H9 (cell line): ENCODE measurements at regions not wholly inside any gene's neighbourhood (a gene's known extent, or its start where the extent isn't known, plus 50 kb on each side); places are given as distances from the start of the nearest gene placed in this dataset.

Source experiments
- DNase-seq: peaks from one replicate; pipeline ENCODE4 v3.0.0-alpha.2; 2017
- H2AFZ ChIP-seq: one replicate; pipeline ENCODE4 v1.6.1; 2013; ENCODE audit warnings: mild to moderate bottlenecking, low read length, control low read depth, moderate library complexity
- H2AK5ac ChIP-seq: 2 replicates; pipeline ENCODE4 v1.6.1; 2013; ENCODE audit warnings: low read length, control low read depth, mixed read lengths; ENCODE audit not compliant: insufficient read length
- H2BK120ac ChIP-seq: one replicate; pipeline ENCODE4 v1.6.1; 2013; ENCODE audit warnings: low read depth, mild to moderate bottlenecking, low read length, control low read depth, inconsistent platforms; ENCODE audit not compliant: poor library complexity, severe bottlenecking
- H2BK12ac ChIP-seq: 2 replicates; pipeline ENCODE4 v1.6.1; 2013; ENCODE audit warnings: low read length, control low read depth, mixed read lengths, low read depth; ENCODE audit not compliant: insufficient read length
- H2BK15ac ChIP-seq: 2 replicates; pipeline ENCODE4 v1.6.1; 2013; ENCODE audit warnings: low read depth, low read length, control low read depth
- H2BK20ac ChIP-seq: one replicate; pipeline ENCODE4 v1.6.1; 2013; ENCODE audit warnings: low read depth, mild to moderate bottlenecking, low read length, control low read depth, inconsistent platforms; ENCODE audit not compliant: poor library complexity, severe bottlenecking
- H2BK5ac ChIP-seq: 2 replicates; pipeline ENCODE4 v1.6.1; 2013; ENCODE audit warnings: low read length, control low read depth, mixed read lengths; ENCODE audit not compliant: insufficient read length
- H3K14ac ChIP-seq: 2 replicates; pipeline ENCODE4 v1.6.1; 2013; ENCODE audit warnings: low read length, control low read depth; ENCODE audit not compliant: insufficient read depth
- H3K18ac ChIP-seq: 2 replicates; pipeline ENCODE4 v1.6.1; 2013; ENCODE audit warnings: low read depth, mild to moderate bottlenecking, mixed read lengths, low read length, control low read depth; ENCODE audit not compliant: insufficient read length
- H3K23ac ChIP-seq: 2 replicates; pipeline ENCODE4 v1.6.1; 2013; ENCODE audit warnings: low read length, control low read depth, mixed read lengths, low read depth; ENCODE audit not compliant: insufficient read length
- H3K23me2 ChIP-seq: 2 replicates; pipeline ENCODE4 v1.6.1; 2013; ENCODE audit warnings: low read depth, mild to moderate bottlenecking, mixed read lengths, low read length, control low read depth; ENCODE audit not compliant: insufficient read length, poor library complexity, severe bottlenecking
- H3K27ac ChIP-seq: 2 replicates; pipeline ENCODE4 v1.5.1; 2013; ENCODE audit warnings: low read length, control low read depth, mixed read lengths, low read depth; ENCODE audit not compliant: insufficient read length
- H3K27me3 ChIP-seq: 2 replicates; pipeline ENCODE4 v1.6.1; 2013; ENCODE audit warnings: low read length, control low read depth, inconsistent platforms; ENCODE audit not compliant: insufficient read depth
- H3K4ac ChIP-seq: 2 replicates; pipeline ENCODE4 v1.6.1; 2013; ENCODE audit warnings: low read depth, mild to moderate bottlenecking, control low read depth, inconsistent platforms, low read length, moderate library complexity
- H3K4me1 ChIP-seq: 2 replicates; pipeline ENCODE4 v1.6.1; 2013; ENCODE audit warnings: low read length, control low read depth, inconsistent platforms; ENCODE audit not compliant: insufficient read depth
- H3K4me2 ChIP-seq: 2 replicates; pipeline ENCODE4 v1.6.1; 2013; ENCODE audit warnings: low read length, control low read depth, mixed read lengths; ENCODE audit not compliant: insufficient read length, insufficient read depth
- H3K56ac ChIP-seq: 2 replicates; pipeline ENCODE4 v1.6.1; 2013; ENCODE audit warnings: low read depth, mild to moderate bottlenecking, mixed read lengths, low read length, control low read depth; ENCODE audit not compliant: insufficient read length
- H3K79me1 ChIP-seq: 2 replicates; pipeline ENCODE4 v1.6.1; 2013; ENCODE audit warnings: low read depth, mild to moderate bottlenecking, moderate library complexity, low read length, control low read depth, inconsistent platforms; ENCODE audit not compliant: insufficient read depth, poor library complexity, severe bottlenecking
- H3K79me2 ChIP-seq: 2 replicates; pipeline ENCODE4 v1.6.1; 2013; ENCODE audit warnings: low read length, control low read depth, inconsistent platforms; ENCODE audit not compliant: insufficient read depth
- H3K9ac ChIP-seq: 2 replicates; pipeline ENCODE4 v1.6.1; 2013; ENCODE audit warnings: low read length, control low read depth, mixed read lengths; ENCODE audit not compliant: insufficient read length; ENCODE audit errors: extremely low read depth
- H3K9me3 ChIP-seq: one replicate; pipeline ENCODE4 v1.6.1; 2013; ENCODE audit warnings: low read depth, low read length, inconsistent platforms; ENCODE audit not compliant: control insufficient read depth
- H3T11ph ChIP-seq: one replicate; pipeline ENCODE4 v1.6.1; 2013; ENCODE audit warnings: mild to moderate bottlenecking, low read length, control low read depth, inconsistent platforms
- H4K20me1 ChIP-seq: one replicate; pipeline ENCODE4 v1.6.1; 2013; ENCODE audit not compliant: control insufficient read depth, insufficient read length, insufficient read depth
- H4K5ac ChIP-seq: 2 replicates; pipeline ENCODE4 v1.6.1; 2013; ENCODE audit warnings: low read depth, mild to moderate bottlenecking, mixed read lengths, low read length, control low read depth; ENCODE audit not compliant: insufficient read length
- H4K8ac ChIP-seq: replicated peaks from 2 replicates; pipeline ENCODE4 v1.6.1; 2013; ENCODE audit warnings: low read length, control low read depth, mixed read lengths, low read depth; ENCODE audit not compliant: insufficient read length
- H4K91ac ChIP-seq: 2 replicates; pipeline ENCODE4 v1.6.1; 2013; ENCODE audit warnings: low read depth, mild to moderate bottlenecking, moderate library complexity, mixed read lengths, low read length, control low read depth; ENCODE audit not compliant: insufficient read length
- H3K27ac Mint-ChIP-seq, 3 experiments: 2 replicates in 2 of 3; 3 replicates in 1 of 3; pipeline ENCODE4 v1.8.0; 2020 to 2021; ENCODE audit warnings: mixed read lengths in 3 of 3, mild to moderate bottlenecking in 1 of 3, moderate library complexity in 1 of 3
- H3K27me3 Mint-ChIP-seq: 2 replicates; pipeline ENCODE4 v1.8.0; 2021; ENCODE audit warnings: low read depth, mild to moderate bottlenecking, moderate library complexity, mixed read lengths
- H3K36me3 Mint-ChIP-seq, 3 experiments: 2 replicates in 2 of 3; 3 replicates in 1 of 3; pipeline ENCODE4 v1.8.0; 2020 to 2021; ENCODE audit warnings: low read depth in 3 of 3, mixed read lengths in 3 of 3; ENCODE audit not compliant: insufficient read depth in 1 of 3
- H3K4me1 Mint-ChIP-seq, 2 experiments: 2 replicates each; pipeline ENCODE4 v1.8.0; 2020; ENCODE audit warnings: mixed read lengths in 2 of 2
- H3K4me3 Mint-ChIP-seq, 2 experiments: 2 replicates in 1 of 2; 3 replicates in 1 of 2; pipeline ENCODE4 v1.8.0; 2020 to 2021; ENCODE audit warnings: mild to moderate bottlenecking in 2 of 2, mixed read lengths in 2 of 2, moderate library complexity in 1 of 2
- H3K9me3 Mint-ChIP-seq, 2 experiments: 2 replicates in 1 of 2; 3 replicates in 1 of 2; pipeline ENCODE4 v1.8.0; 2020; ENCODE audit warnings: mild to moderate bottlenecking in 2 of 2, mixed read lengths in 2 of 2, moderate library complexity in 1 of 2
- WGBS: extraction: QIAGEN DNeasy Blood & Tissue Kit; methylation state at CpG from one replicate; pipeline ENCODE4 v1.1.7; 2013; ENCODE audit warnings: missing lambda C conversion rate, low lambda C conversion rate, mixed read lengths; ENCODE audit not compliant: insufficient read length; ENCODE audit errors: extremely low coverage; 5-methylcytosine and 5-hydroxymethylcytosine counted together
- TF ChIP-seq, protein P1 (sequence below): fragments of 200-600 bp; sonication (generic); conservative IDR thresholded peaks from 3 replicates; pipeline ENCODE4 v1.8.0; 2021; ENCODE audit warnings: antibody characterized with exemption, mild to moderate bottlenecking

DNA sequence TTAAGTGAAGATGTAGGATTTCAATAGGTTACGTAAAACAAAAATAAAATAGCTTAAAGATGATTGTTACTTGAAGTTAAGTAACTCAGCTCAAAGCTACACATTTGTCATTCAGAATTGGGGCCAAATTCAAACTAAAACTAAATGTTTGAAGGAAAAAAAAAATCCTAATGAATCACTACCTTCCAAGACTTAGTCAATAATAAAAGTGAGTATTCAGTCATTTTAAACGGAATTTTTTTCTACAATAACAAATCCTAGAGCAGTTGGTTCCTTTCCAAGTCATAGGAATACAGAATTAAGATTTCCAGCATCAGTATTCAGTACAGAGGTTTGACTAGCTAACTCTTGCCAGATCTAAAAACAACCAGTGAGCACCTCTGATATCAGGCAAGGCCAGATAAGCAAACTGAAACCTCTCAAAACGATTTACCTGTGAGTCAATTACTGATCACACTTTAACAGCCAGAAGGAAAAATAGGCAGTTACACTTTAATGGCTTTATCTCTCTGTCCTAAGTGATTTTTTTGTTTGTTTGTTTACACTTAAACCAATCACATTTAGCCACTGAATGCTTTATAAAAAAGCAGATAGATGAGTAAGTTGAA lies 669.8 kb upstream of the ANKRD30A start:
- peaks cover 30 to 35% of the 10 kb centered on the region in 2 experiments for H3K9me3 Mint-ChIP-seq
- Histone ChIP-seq H3K79me2 (no peaks in the 10 kb centered on the region), H3K9me3 (no peaks in the 10 kb centered on the region), H3K27me3 (no peaks in the 10 kb centered on the region), H3T11ph (no peak overlapping the region), H2BK20ac (no peak overlapping the region), H3K18ac (no peak overlapping the region), H3K56ac (no peak overlapping the region), H2AK5ac (no peak overlapping the region), H3K79me1 (no peaks in the 10 kb centered on the region), H3K23me2 (no peaks in the 10 kb centered on the region), H3K14ac (no peak overlapping the region), H4K20me1 (no peaks in the 10 kb centered on the region), H4K5ac (no peak overlapping the region), H2BK120ac (no peak overlapping the region), H3K4me2 (no peak overlapping the region), H3K27ac (no peak overlapping the region), H3K23ac (no peak overlapping the region), H2AFZ (no peak overlapping the region), H2BK12ac (no peak overlapping the region), H4K8ac (no peak overlapping the region), H4K91ac (no peak overlapping the region), H2BK5ac (no peak overlapping the region), H3K4ac (no peak overlapping the region), H2BK15ac (no peak overlapping the region), H3K4me1 (no peaks in the 10 kb centered on the region), H3K9ac (no peak overlapping the region)
- TF ChIP-seq, protein P1, sequence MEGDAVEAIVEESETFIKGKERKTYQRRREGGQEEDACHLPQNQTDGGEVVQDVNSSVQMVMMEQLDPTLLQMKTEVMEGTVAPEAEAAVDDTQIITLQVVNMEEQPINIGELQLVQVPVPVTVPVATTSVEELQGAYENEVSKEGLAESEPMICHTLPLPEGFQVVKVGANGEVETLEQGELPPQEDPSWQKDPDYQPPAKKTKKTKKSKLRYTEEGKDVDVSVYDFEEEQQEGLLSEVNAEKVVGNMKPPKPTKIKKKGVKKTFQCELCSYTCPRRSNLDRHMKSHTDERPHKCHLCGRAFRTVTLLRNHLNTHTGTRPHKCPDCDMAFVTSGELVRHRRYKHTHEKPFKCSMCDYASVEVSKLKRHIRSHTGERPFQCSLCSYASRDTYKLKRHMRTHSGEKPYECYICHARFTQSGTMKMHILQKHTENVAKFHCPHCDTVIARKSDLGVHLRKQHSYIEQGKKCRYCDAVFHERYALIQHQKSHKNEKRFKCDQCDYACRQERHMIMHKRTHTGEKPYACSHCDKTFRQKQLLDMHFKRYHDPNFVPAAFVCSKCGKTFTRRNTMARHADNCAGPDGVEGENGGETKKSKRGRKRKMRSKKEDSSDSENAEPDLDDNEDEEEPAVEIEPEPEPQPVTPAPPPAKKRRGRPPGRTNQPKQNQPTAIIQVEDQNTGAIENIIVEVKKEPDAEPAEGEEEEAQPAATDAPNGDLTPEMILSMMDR: no peak
- H3K27me3 Mint-ChIP-seq: no peaks in the 10 kb centered on the region; the same call in 1 of the 2 replicates
- no CpG with 5 or more reads among the region's 3 CpGs for WGBS
- H3K4me3 Mint-ChIP-seq: no peak overlapping the region
- no peak overlapping the region for H3K27ac Mint-ChIP-seq
- DNase-seq: no peak
- peaks cover 4% of the 10 kb centered on the region in 2 experiments; a peak in 3 of 4 replicates for H3K4me1 Mint-ChIP-seq
- peaks cover 15 to 36% (median 18%) of the 10 kb centered on the region in 3 experiments for H3K36me3 Mint-ChIP-seq
